PC-9 (cell line): ENCODE measurements at regions not wholly inside any gene's neighbourhood (a gene's known extent, or its start where the extent isn't known, plus 50 kb on each side); places are given as distances from the start of the nearest gene placed in this dataset.

Experiments used
- BruUV-seq: library from RNA; stranded (reverse); fragments of 400-500 nt; replicated peaks from 2 replicates; lab custom pipeline; 2021; lab: Mats Ljungman, UMichigan
- CTCF ChIA-PET: fragments of 300-600 bp; sonication (Branson Sonifier 250); formaldehyde crosslinking; loops from one replicate; lab custom pipeline; 2022; ENCODE audit warnings: antibody characterized with exemption; lab: Charles Lee
- POLR2A ChIA-PET: fragments of 300-600 bp; sonication (Branson Sonifier 250); formaldehyde crosslinking; loops from one replicate; lab custom pipeline; 2022; ENCODE audit warnings: antibody characterized with exemption; ENCODE audit not compliant: unreplicated experiment; lab: Charles Lee
- DNase-seq, 2 experiments: peaks; one replicate each; pipeline versions ENCODE4 v3.0.0 to v3.0.0-alpha.2; 2015 to 2022; ENCODE audit warnings: mixed read lengths in 1 of 2
- H2AFZ ChIP-seq: fragments of 200-600 bp; sonication (generic); 2 replicates; pipeline ENCODE4 v1.8.1; 2017; ENCODE audit warnings: antibody characterized with exemption
- H3F3A ChIP-seq: fragments of 200-600 bp; sonication (generic); 2 replicates; pipeline ENCODE4 v1.8.1; 2017; ENCODE audit warnings: antibody characterized with exemption, mild to moderate bottlenecking, low read depth; ENCODE audit not compliant: insufficient read depth
- H3K27ac ChIP-seq: fragments of 200-600 bp; sonication (generic); 2 replicates; pipeline ENCODE4 v1.6.1; 2016; ENCODE audit warnings: mixed run types
- H3K27me3 ChIP-seq: fragments of 200-600 bp; sonication (generic); 2 replicates; pipeline ENCODE4 v1.6.1; 2016; ENCODE audit warnings: low read depth, mixed run types; ENCODE audit not compliant: insufficient read depth
- H3K36me3 ChIP-seq: fragments of 200-600 bp; sonication (generic); 2 replicates; pipeline ENCODE4 v1.6.1; 2016; ENCODE audit warnings: low read depth, mixed run types
- H3K4me1 ChIP-seq: fragments of 200-600 bp; sonication (generic); replicated peaks from 2 replicates; pipeline ENCODE4 v1.6.1; 2016; ENCODE audit warnings: mixed run types; ENCODE audit not compliant: insufficient read depth
- H3K4me2 ChIP-seq: fragments of 200-600 bp; sonication (generic); 2 replicates; pipeline ENCODE4 v1.6.1; 2017; ENCODE audit warnings: mixed run types
- H3K4me3 ChIP-seq: fragments of 200-600 bp; sonication (generic); 2 replicates; pipeline ENCODE4 v1.6.1; 2016; ENCODE audit warnings: mixed run types
- H3K79me2 ChIP-seq: fragments of 200-600 bp; sonication (generic); 2 replicates; pipeline ENCODE4 v1.6.1; 2017; ENCODE audit warnings: low read depth, mixed run types
- H3K9me2 ChIP-seq: fragments of 200-600 bp; sonication (generic); 2 replicates; pipeline ENCODE4 v1.8.1; 2017; ENCODE audit warnings: mild to moderate bottlenecking; ENCODE audit not compliant: insufficient read depth
- H3K9me3 ChIP-seq: fragments of 200-600 bp; sonication (generic); 2 replicates; pipeline ENCODE4 v1.8.1; 2016; ENCODE audit warnings: low read depth; ENCODE audit not compliant: insufficient read depth
- H4K20me1 ChIP-seq: fragments of 200-600 bp; sonication (generic); 2 replicates; pipeline ENCODE4 v1.8.1; 2017; ENCODE audit not compliant: insufficient read depth
- EZH2 ChIP-seq: fragments of 200-600 bp; sonication (generic); IDR thresholded peaks from 2 replicates; pipeline ENCODE4 v1.8.0; 2017; ENCODE audit warnings: antibody characterized with exemption, low read depth
- intact Hi-C: fragments of 100-400 bp; cut with micrococcal nuclease; formaldehyde crosslinking; loops from one replicate; pipeline ENCODE4 v1.10.0; 2022; ENCODE audit not compliant: unreplicated experiment
- TF ChIP-seq, protein P1 (sequence below): fragments of 200-600 bp; sonication (generic); conservative IDR thresholded peaks from 2 replicates; pipeline ENCODE4 v1.6.1; 2017; ENCODE audit warnings: mixed run types, antibody characterized with exemption, mild to moderate bottlenecking, moderate library complexity

DNA sequence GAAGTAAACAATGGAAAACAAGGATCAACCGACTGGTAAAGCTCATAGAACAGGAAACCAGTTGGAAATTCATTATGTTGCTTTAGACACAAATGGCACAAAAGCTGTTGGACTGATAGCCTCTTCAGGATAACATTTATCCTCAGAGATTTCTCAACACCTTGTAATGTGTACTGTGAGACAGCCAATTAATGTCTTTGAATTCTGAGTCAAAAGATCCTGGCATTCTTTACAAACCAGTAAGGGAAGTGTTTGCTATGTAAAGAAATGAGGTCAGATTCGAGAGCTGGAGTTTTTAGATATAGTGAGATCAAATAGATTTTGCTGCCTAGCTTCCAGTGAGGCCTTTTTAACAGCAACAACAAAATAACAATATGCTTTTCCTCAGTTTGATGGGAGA, 439.2 kb downstream of the C6orf118 start:
- no peak for TF ChIP-seq EZH2
- TF ChIP-seq, protein P1, sequence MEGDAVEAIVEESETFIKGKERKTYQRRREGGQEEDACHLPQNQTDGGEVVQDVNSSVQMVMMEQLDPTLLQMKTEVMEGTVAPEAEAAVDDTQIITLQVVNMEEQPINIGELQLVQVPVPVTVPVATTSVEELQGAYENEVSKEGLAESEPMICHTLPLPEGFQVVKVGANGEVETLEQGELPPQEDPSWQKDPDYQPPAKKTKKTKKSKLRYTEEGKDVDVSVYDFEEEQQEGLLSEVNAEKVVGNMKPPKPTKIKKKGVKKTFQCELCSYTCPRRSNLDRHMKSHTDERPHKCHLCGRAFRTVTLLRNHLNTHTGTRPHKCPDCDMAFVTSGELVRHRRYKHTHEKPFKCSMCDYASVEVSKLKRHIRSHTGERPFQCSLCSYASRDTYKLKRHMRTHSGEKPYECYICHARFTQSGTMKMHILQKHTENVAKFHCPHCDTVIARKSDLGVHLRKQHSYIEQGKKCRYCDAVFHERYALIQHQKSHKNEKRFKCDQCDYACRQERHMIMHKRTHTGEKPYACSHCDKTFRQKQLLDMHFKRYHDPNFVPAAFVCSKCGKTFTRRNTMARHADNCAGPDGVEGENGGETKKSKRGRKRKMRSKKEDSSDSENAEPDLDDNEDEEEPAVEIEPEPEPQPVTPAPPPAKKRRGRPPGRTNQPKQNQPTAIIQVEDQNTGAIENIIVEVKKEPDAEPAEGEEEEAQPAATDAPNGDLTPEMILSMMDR: no peak
- H3K27me3 ChIP-seq: no peaks in the 10 kb centered on the region
- H3K4me3 ChIP-seq: no peak overlapping the region
- H3K4me2 ChIP-seq: no peak overlapping the region
- H3K9me2 ChIP-seq: no peaks in the 10 kb centered on the region
- DNase-seq: no peak
- H3K36me3 ChIP-seq: no peaks in the 10 kb centered on the region
- intact Hi-C loops: no loop called here
- H3K4me1 ChIP-seq: no peaks in the 10 kb centered on the region
- H4K20me1 ChIP-seq: no peaks in the 10 kb centered on the region
- ChIA-PET CTCF (no interaction called here), POLR2A (no interaction called here)
- H3K9me3 ChIP-seq: no peaks in the 10 kb centered on the region
- H2AFZ ChIP-seq: no peak overlapping the region
- no TSS peak for BruUV-seq
- H3K27ac ChIP-seq: no peak overlapping the region
- H3F3A ChIP-seq: no peaks in the 10 kb centered on the region
- H3K79me2 ChIP-seq: no peaks in the 10 kb centered on the region

DNA sequence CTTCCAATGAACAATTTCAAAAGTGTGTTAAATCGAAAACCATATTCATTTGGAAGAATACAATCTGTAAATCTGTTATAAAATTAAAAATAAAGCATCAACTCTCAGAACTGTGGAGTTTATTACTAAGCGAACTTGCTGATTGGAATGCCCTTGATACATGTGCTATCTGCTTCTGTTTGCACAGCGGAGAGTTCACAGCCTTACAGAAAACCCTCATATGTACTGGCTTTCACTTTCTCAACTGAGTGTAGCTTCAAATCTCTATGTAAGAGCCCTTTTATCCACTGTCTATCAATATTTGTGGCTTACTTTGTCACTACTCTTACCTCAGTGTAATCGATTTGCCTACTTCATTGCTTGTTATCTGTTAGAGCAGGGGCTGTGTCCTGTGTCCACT, 447.4 kb downstream of the C6orf118 start:
- Histone ChIP-seq H2AFZ (no peak overlapping the region), H3K4me1 (no peaks in the 10 kb centered on the region), H3K4me2 (no peak overlapping the region), H3K4me3 (no peak overlapping the region), H4K20me1 (no peaks in the 10 kb centered on the region), H3K9me3 (no peaks in the 10 kb centered on the region), H3K27me3 (no peaks in the 10 kb centered on the region), H3K36me3 (no peaks in the 10 kb centered on the region), H3K79me2 (no peaks in the 10 kb centered on the region), H3K27ac (no peak overlapping the region), H3F3A (no peaks in the 10 kb centered on the region), H3K9me2 (no peaks in the 10 kb centered on the region)
- POLR2A ChIA-PET: no interaction called here
- no peak for DNase-seq
- BruUV-seq: no TSS peak
- intact Hi-C loops: no loop called here
- no peak for TF ChIP-seq EZH2
- TF ChIP-seq, protein P1: no peak
- CTCF ChIA-PET: no interaction called here

DNA sequence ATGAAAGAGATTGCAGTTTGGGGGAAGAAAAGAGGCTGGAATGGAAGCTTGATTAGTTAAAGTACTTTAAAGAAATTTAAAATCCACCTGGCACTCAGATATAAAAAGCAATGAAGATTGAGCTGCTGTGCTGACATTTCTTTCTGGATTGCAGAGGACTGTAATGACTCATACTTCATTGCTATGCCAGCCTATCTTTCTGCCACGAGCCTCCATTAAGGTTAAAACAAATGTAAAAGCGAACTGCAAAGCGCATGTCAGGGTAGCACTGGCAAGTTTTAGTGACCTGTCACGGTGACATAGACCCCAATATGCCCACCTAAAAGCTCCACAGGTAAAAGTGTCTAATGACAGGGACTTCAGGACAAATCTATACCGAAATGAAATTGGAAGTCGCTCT, 449.6 kb downstream of the C6orf118 start:
- H3K27ac ChIP-seq: no peak overlapping the region
- H3K9me3 ChIP-seq: no peaks in the 10 kb centered on the region
- no peaks in the 10 kb centered on the region for H3K36me3 ChIP-seq
- no peaks in the 10 kb centered on the region for H3K79me2 ChIP-seq
- BruUV-seq: no TSS peak
- no peaks in the 10 kb centered on the region for H4K20me1 ChIP-seq
- intact Hi-C loops: no loop called here
- CTCF ChIA-PET: no interaction called here
- TF ChIP-seq, protein P1: no peak
- no peak for TF ChIP-seq EZH2
- H3K4me3 ChIP-seq: no peak overlapping the region
- DNase-seq: no peak
- H3K4me2 ChIP-seq: peak overlapping the region; percentile 43
- no peaks in the 10 kb centered on the region for H3K4me1 ChIP-seq
- no peaks in the 10 kb centered on the region for H3F3A ChIP-seq
- no peaks in the 10 kb centered on the region for H3K27me3 ChIP-seq
- POLR2A ChIA-PET: no interaction called here
- 0 out of 2 replicates have a peak overlapping the region, but pooled peaks have one; percentile 15 for H2AFZ ChIP-seq
- H3K9me2 ChIP-seq: no peaks in the 10 kb centered on the region
